ENCODE measurements at regions not wholly inside any gene's neighbourhood (a gene's known extent, or its start where the extent isn't known, plus 50 kb on each side); places are given as distances from the start of the nearest gene placed in this dataset.

GRCh38 chr7:49294611-49295010 is 370.3 kb downstream of the CDC14C start:
- H3K27ac ChIP-seq (ENCODE audit: insufficient read depth, low read depth, low read length, poor library complexity, severe bottlenecking), result no peak overlapping the region

GRCh38 chr7:49295146-49295545 is 370.8 kb downstream of the CDC14C start:
- Histone ChIP-seq H3K4me3 (ENCODE audit: insufficient read depth, low read depth, low read length) (no peak overlapping the region), H3K36me3 (ENCODE audit: control insufficient read depth, insufficient read depth, low read length) (no peaks in the 10 kb centered on the region), H3K27me3 (ENCODE audit: control insufficient read depth, insufficient read depth, low read length, poor library complexity, severe bottlenecking) (no peaks in the 10 kb centered on the region), H3K9me3 (ENCODE audit: control insufficient read depth, low read length) (no peaks in the 10 kb centered on the region), H3K27ac (ENCODE audit: insufficient read depth, low read depth, low read length, poor library complexity, severe bottlenecking) (no peak overlapping the region), H3K4me1 (ENCODE audit: control insufficient read depth, insufficient read depth, low read length) (no peaks in the 10 kb centered on the region)
- 95 to 97% methylated on average over 1 of the region's 1 CpG for WGBS, 2 experiments

More at GRCh38 chr7:49294611-49295010, 370.3 kb downstream of the CDC14C start:
- Histone ChIP-seq H3K4me1 (ENCODE audit: control insufficient read depth, insufficient read depth, low read length) (no peaks in the 10 kb centered on the region), H3K4me3 (ENCODE audit: insufficient read depth, low read depth, low read length) (no peak overlapping the region), H3K9me3 (ENCODE audit: control insufficient read depth, low read length) (no peaks in the 10 kb centered on the region), H3K27me3 (ENCODE audit: control insufficient read depth, insufficient read depth, low read length, poor library complexity, severe bottlenecking) (no peaks in the 10 kb centered on the region), H3K36me3 (ENCODE audit: control insufficient read depth, insufficient read depth, low read length) (no peaks in the 10 kb centered on the region)
- WGBS, 2 experiments, result 96 to 97% methylated on average over 4 of the region's 4 CpGs

GRCh38 chr7:49297958-49298357 is 373.6 kb downstream of the CDC14C start:
- H3K9me3 ChIP-seq (ENCODE audit: control insufficient read depth, low read length), result no peaks in the 10 kb centered on the region
- no peaks in the 10 kb centered on the region for H3K27me3 ChIP-seq (ENCODE audit: control insufficient read depth, insufficient read depth, low read length, poor library complexity, severe bottlenecking)
- no peak overlapping the region for H3K4me3 ChIP-seq (ENCODE audit: insufficient read depth, low read depth, low read length)
- H3K4me1 ChIP-seq (ENCODE audit: control insufficient read depth, insufficient read depth, low read length), result no peaks in the 10 kb centered on the region
- no peak overlapping the region for H3K27ac ChIP-seq (ENCODE audit: insufficient read depth, low read depth, low read length, poor library complexity, severe bottlenecking)
- no peaks in the 10 kb centered on the region for H3K36me3 ChIP-seq (ENCODE audit: control insufficient read depth, insufficient read depth, low read length)
- 89 to 95% methylated on average over 1 of the region's 1 CpG for WGBS, 2 experiments

- Histone ChIP-seq H3K4me3 (ENCODE audit: insufficient read depth, low read depth, low read length) (no peak overlapping the region), H3K27me3 (ENCODE audit: control insufficient read depth, insufficient read depth, low read length, poor library complexity, severe bottlenecking) (no peaks in the 10 kb centered on the region), H3K4me1 (ENCODE audit: control insufficient read depth, insufficient read depth, low read length) (no peaks in the 10 kb centered on the region), H3K27ac (ENCODE audit: insufficient read depth, low read depth, low read length, poor library complexity, severe bottlenecking) (no peak overlapping the region), H3K36me3 (ENCODE audit: control insufficient read depth, insufficient read depth, low read length) (no peaks in the 10 kb centered on the region), H3K9me3 (ENCODE audit: control insufficient read depth, low read length) (no peaks in the 10 kb centered on the region)
- 74 to 83% methylated on average over 2 of the region's 2 CpGs for WGBS, 2 experiments
Observed at GRCh38 chr7:49308787-49309186, 384.4 kb downstream of the CDC14C start.

- no peaks in the 10 kb centered on the region for H3K9me3 ChIP-seq (ENCODE audit: control insufficient read depth, low read length)
- no peak overlapping the region for H3K4me3 ChIP-seq (ENCODE audit: insufficient read depth, low read depth, low read length)
- no peaks in the 10 kb centered on the region for H3K27me3 ChIP-seq (ENCODE audit: control insufficient read depth, insufficient read depth, low read length, poor library complexity, severe bottlenecking)
- H3K4me1 ChIP-seq (ENCODE audit: control insufficient read depth, insufficient read depth, low read length), result peaks cover 5% of the 10 kb centered on the region
- WGBS, 2 experiments, result 92 to 100% methylated on average over 2 to 3 of the region's 4 CpGs
- no peak overlapping the region for H3K27ac ChIP-seq (ENCODE audit: insufficient read depth, low read depth, low read length, poor library complexity, severe bottlenecking)
- no peaks in the 10 kb centered on the region for H3K36me3 ChIP-seq (ENCODE audit: control insufficient read depth, insufficient read depth, low read length)
Observed at GRCh38 chr7:49320083-49320482, 395.7 kb downstream of the CDC14C start.

GRCh38 chr7:49321843-49322242 is 397.5 kb downstream of the CDC14C start:
- Histone ChIP-seq H3K9me3 (ENCODE audit: control insufficient read depth, low read length) (no peaks in the 10 kb centered on the region), H3K36me3 (ENCODE audit: control insufficient read depth, insufficient read depth, low read length) (no peaks in the 10 kb centered on the region), H3K27ac (ENCODE audit: insufficient read depth, low read depth, low read length, poor library complexity, severe bottlenecking) (no peak overlapping the region), H3K4me3 (ENCODE audit: insufficient read depth, low read depth, low read length) (no peak overlapping the region), H3K27me3 (ENCODE audit: control insufficient read depth, insufficient read depth, low read length, poor library complexity, severe bottlenecking) (no peaks in the 10 kb centered on the region), H3K4me1 (ENCODE audit: control insufficient read depth, insufficient read depth, low read length) (peaks cover 5% of the 10 kb centered on the region)
- 100% methylated on average over 1 of the region's 1 CpG; no CpG with 5 or more reads in 1 of the 2 experiments for WGBS, 2 experiments

GRCh38 chr7:49322476-49322875 is 398.1 kb downstream of the CDC14C start:
- no peaks in the 10 kb centered on the region for H3K36me3 ChIP-seq (ENCODE audit: control insufficient read depth, insufficient read depth, low read length)
- H3K4me3 ChIP-seq (ENCODE audit: insufficient read depth, low read depth, low read length), result no peak overlapping the region
- peaks cover 5% of the 10 kb centered on the region for H3K4me1 ChIP-seq (ENCODE audit: control insufficient read depth, insufficient read depth, low read length)
- no peaks in the 10 kb centered on the region for H3K27me3 ChIP-seq (ENCODE audit: control insufficient read depth, insufficient read depth, low read length, poor library complexity, severe bottlenecking)
- H3K27ac ChIP-seq (ENCODE audit: insufficient read depth, low read depth, low read length, poor library complexity, severe bottlenecking), result no peak overlapping the region
- H3K9me3 ChIP-seq (ENCODE audit: control insufficient read depth, low read length), result no peaks in the 10 kb centered on the region

- H3K9me3 ChIP-seq (ENCODE audit: control insufficient read depth, low read length), result no peaks in the 10 kb centered on the region
- H3K27me3 ChIP-seq (ENCODE audit: control insufficient read depth, insufficient read depth, low read length, poor library complexity, severe bottlenecking), result no peaks in the 10 kb centered on the region
- no peak overlapping the region for H3K27ac ChIP-seq (ENCODE audit: insufficient read depth, low read depth, low read length, poor library complexity, severe bottlenecking)
- no peaks in the 10 kb centered on the region for H3K36me3 ChIP-seq (ENCODE audit: control insufficient read depth, insufficient read depth, low read length)
- WGBS, 2 experiments, result 90 to 91% methylated on average over 3 of the region's 3 CpGs
- no peak overlapping the region for H3K4me3 ChIP-seq (ENCODE audit: insufficient read depth, low read depth, low read length)
- peaks cover 5% of the 10 kb centered on the region for H3K4me1 ChIP-seq (ENCODE audit: control insufficient read depth, insufficient read depth, low read length)
Observed at GRCh38 chr7:49324040-49324439, 399.7 kb downstream of the CDC14C start.

- no peaks in the 10 kb centered on the region for H3K36me3 ChIP-seq (ENCODE audit: control insufficient read depth, insufficient read depth, low read length)
- WGBS, 2 experiments, result 80% methylated on average over 1 of the region's 1 CpG; no CpG with 5 or more reads in 1 of the 2 experiments
- no peaks in the 10 kb centered on the region for H3K27me3 ChIP-seq (ENCODE audit: control insufficient read depth, insufficient read depth, low read length, poor library complexity, severe bottlenecking)
- no peak overlapping the region for H3K27ac ChIP-seq (ENCODE audit: insufficient read depth, low read depth, low read length, poor library complexity, severe bottlenecking)
- H3K4me1 ChIP-seq (ENCODE audit: control insufficient read depth, insufficient read depth, low read length), result peaks cover 5% of the 10 kb centered on the region
- no peaks in the 10 kb centered on the region for H3K9me3 ChIP-seq (ENCODE audit: control insufficient read depth, low read length)
- H3K4me3 ChIP-seq (ENCODE audit: insufficient read depth, low read depth, low read length), result no peak overlapping the region
Observed at GRCh38 chr7:49324707-49325106, 400.4 kb downstream of the CDC14C start.

GRCh38 chr7:49325571-49325970 is 401.2 kb downstream of the CDC14C start:
- H3K27ac ChIP-seq (ENCODE audit: insufficient read depth, low read depth, low read length, poor library complexity, severe bottlenecking), result no peak overlapping the region
- peaks cover 5% of the 10 kb centered on the region for H3K4me1 ChIP-seq (ENCODE audit: control insufficient read depth, insufficient read depth, low read length)
- 95 to 96% methylated on average over 3 to 4 of the region's 4 CpGs for WGBS, 2 experiments
- no peaks in the 10 kb centered on the region for H3K36me3 ChIP-seq (ENCODE audit: control insufficient read depth, insufficient read depth, low read length)
- no peaks in the 10 kb centered on the region for H3K9me3 ChIP-seq (ENCODE audit: control insufficient read depth, low read length)
- H3K4me3 ChIP-seq (ENCODE audit: insufficient read depth, low read depth, low read length), result no peak overlapping the region
- H3K27me3 ChIP-seq (ENCODE audit: control insufficient read depth, insufficient read depth, low read length, poor library complexity, severe bottlenecking), result no peaks in the 10 kb centered on the region

- Histone ChIP-seq H3K27me3 (ENCODE audit: control insufficient read depth, insufficient read depth, low read length, poor library complexity, severe bottlenecking) (no peaks in the 10 kb centered on the region), H3K9me3 (ENCODE audit: control insufficient read depth, low read length) (no peaks in the 10 kb centered on the region), H3K27ac (ENCODE audit: insufficient read depth, low read depth, low read length, poor library complexity, severe bottlenecking) (no peak overlapping the region), H3K4me3 (ENCODE audit: insufficient read depth, low read depth, low read length) (no peak overlapping the region), H3K36me3 (ENCODE audit: control insufficient read depth, insufficient read depth, low read length) (no peaks in the 10 kb centered on the region), H3K4me1 (ENCODE audit: control insufficient read depth, insufficient read depth, low read length) (no peaks in the 10 kb centered on the region)
- 92 to 94% methylated on average over 8 of the region's 8 CpGs for WGBS, 2 experiments
Observed at GRCh38 chr7:49327155-49327554, 402.8 kb downstream of the CDC14C start.
